GM18511 (cell line): ENCODE measurements at regions not wholly inside any gene's neighbourhood (a gene's known extent, or its start where the extent isn't known, plus 50 kb on each side); places are given as distances from the start of the nearest gene placed in this dataset.
"Not testable (repeated sequence)": the region's sequence is repeated elsewhere in the genome, so short reads cannot be mapped to it uniquely, and the experiment has no call there.

Source experiments
- ATAC-seq: cut with Tn5 transposase; IDR thresholded peaks from one replicate; pipeline ENCODE4 v1.9.1; 2021; ENCODE audit warnings: mild to moderate bottlenecking, moderate library complexity; ENCODE audit not compliant: unreplicated experiment

DNA sequence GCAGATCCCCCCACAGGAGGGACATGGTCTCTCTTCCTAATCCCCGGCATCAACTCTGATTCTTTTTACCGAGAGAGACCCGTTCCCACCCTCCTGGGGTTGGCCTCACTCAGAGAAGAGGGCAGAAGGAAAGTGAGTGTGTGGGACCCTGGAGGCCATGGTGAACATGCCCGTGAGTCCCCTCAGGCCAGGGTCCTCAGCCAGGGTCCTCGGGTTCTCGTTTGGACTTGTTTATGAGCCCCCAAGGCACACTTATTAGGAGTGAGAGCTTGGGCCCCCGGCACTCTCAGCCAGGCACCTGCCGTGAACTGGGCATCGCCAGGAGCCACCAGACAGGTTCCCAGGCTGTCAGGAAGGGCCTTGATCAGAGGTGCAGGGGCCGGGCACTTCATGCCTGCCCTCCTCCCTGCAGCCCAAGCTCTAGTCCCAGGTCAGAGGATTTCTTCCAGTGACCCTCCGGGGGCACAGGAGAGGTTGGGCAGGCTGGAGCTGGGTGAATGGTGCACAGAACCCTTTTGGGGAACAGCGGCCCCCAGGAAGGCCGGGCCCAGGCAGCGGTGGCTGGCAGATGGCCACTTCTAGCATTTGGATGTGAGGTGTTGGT, 122.6 kb downstream of the CRYAA start:
- ATAC-seq, result no peak

GRCh38 chr21:43290421-43291346, 121.9 kb downstream of the CRYAA start:
- no peak for ATAC-seq

GRCh38 chr21:43289966-43290365, 121.2 kb downstream of the CRYAA start:
- ATAC-seq, result no peak

DNA sequence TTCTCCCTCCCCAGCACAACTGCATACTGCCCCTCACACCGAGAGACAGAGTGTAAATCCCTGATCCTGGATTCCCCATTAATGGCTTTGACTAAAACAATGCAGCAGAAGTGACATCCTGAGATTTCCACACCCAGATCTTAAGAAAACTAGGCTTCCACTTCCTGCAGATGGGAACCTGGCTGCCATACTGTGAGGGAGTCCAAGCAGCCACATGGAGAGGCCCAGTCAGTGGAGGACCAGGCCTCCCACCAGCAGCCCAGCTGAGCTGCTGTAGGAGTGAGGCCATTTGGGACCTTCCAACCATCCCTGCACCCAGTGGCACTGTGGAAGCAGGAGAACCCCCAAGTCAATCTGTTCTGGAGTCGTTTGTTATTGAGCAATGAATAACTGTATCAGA, 120.6 kb downstream of the CRYAA start:
- ATAC-seq, result no peak

DNA sequence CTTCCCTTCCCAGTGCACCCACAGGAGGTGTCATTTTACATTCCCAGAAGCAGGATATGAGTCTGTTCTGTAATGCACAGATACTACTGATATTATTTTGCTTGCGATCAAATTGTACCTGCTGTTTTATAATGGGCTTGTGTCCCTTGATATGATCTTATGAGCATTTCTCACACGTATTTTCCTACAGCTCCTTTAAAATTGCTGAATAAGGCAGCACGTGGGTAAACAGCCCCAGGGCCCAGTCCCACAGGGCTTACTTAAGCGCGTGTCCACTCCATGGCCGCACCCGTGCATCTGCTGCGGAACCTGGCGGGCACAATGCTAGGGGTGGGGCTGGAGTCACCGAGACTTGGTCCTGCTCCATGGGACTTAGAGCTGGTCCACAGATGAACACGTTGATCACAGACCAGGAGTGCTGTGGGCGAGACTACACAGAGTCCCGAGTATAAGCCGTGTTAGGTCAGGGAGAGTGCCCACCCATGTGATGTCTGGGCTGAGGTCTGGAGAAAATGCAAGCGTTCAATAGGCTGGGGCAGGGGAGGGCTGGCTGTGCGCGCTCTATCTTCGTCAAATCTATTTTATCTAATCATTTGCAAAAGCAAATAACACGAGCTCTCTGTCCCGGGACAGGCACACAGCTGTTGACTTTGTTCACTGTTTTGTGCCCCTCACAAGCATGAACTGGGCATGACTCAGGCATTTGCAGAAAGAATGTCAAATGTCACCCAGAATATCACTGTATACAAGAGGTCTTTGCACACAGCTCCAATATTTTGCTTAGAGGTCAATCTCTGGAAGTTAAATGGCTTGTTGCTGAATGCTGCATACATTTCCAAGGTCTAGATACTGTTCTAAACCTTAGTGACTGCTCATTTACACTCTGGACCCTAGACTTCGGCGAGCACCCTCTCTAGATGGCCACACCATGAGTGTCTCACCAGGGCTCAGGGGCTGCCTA, 119.3 kb downstream of the CRYAA start:
- no peak for ATAC-seq

DNA sequence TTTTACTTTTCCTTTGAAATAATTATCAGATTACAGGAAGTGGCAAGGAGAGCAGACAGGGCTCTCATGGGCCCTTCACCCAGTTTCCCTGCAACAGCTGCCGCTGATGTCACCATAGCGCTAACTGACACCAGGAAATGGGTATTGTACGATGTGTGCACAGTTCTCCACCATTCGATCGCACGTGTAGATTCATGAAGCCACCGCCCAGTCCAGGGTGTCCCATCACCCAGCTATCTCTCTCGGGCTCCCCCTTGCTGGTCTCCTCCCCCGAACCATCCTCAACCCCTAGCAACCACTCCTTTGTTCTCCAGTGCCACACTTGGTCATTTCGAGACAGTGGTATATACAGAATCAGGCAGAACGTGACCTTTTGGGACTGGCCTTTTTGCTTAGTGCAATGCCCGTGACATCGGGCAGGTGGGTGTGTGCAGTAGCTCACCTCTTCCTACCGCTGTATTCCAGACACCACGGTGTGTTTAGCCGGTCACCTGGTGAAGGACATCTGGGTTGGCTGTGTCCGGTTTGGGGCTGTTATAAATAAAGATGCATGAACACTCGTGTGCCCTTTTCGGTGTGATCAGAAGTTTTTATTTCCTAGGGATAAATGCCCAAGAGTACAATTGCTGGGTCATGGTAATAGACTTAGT, 118.4 kb downstream of the CRYAA start:
- no peak for ATAC-seq

- ATAC-seq, result no peak
These were observed 117.4 kb downstream of the CRYAA start for GRCh38 chr21:43286196-43286595.

DNA sequence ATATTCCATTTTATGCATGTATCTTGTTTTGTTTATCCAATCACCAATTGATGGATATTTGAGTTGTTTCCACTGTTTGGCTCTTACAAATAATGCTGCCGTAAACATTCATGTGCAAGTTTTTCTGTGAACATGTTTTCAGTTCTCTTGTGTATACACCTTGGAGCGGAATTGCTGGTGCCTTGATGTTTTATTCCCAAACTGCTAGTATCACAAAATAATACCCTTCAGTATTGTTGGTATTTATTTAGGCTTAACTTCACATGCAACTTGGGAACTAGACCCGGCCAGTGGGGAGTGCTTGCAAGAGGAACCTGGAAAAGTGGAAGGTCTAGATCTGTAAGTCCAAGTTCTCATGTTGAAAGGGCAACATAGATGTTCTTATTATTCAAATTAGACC, 115.9 kb downstream of the CRYAA start:
- no peak for ATAC-seq

- no peak for ATAC-seq
These were observed 115.4 kb downstream of the CRYAA start for GRCh38 chr21:43284238-43284637.

DNA sequence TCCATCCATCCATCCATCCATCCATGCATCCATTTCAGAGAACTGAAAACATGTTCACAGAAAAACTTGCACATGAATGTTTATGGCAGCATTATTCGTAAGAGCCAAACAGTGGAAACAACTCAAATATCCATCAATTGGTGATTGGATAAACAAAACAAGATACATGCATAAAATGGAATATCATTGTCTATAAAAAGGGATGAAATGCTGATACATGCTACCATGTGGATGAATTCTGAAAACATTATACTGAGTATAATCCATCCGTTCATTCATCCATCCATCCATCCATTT, 115.1 kb downstream of the CRYAA start:
- not testable (repeated sequence) for ATAC-seq

DNA sequence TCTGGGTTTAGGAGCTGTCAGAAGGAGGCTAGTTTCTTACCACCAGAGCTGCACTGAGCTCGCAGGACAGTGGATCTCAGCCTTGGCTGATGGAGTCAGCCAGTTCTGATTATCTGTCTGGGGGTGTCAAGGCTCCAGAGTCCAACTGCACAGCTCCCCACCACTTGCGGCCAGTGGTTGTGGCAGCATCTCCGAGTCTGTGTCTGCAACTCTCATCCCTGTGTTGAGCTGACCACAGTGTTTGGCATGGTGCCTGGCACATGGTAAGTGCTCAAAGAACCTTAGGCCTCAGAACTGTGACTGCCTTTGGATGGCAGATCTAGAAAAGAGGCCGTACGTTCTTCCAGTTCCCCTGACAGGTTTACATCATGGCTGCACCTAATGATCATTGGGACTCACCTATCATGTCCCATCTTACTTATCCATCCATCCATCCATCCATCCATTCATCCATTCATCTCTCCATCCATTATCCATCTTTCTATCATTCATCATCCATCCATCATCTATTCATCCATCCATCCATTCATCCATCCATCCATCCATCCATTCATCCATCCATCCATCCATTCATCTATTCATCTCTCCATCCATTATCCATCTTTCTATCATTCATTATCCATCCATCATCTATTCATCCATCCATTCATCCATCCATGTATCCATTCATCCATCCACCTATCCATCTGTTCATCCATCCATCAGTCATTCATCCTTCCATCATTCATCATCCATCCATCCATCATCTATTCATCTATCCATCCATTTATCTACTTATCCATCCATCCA, 114.5 kb downstream of the CRYAA start:
- no peak for ATAC-seq

DNA sequence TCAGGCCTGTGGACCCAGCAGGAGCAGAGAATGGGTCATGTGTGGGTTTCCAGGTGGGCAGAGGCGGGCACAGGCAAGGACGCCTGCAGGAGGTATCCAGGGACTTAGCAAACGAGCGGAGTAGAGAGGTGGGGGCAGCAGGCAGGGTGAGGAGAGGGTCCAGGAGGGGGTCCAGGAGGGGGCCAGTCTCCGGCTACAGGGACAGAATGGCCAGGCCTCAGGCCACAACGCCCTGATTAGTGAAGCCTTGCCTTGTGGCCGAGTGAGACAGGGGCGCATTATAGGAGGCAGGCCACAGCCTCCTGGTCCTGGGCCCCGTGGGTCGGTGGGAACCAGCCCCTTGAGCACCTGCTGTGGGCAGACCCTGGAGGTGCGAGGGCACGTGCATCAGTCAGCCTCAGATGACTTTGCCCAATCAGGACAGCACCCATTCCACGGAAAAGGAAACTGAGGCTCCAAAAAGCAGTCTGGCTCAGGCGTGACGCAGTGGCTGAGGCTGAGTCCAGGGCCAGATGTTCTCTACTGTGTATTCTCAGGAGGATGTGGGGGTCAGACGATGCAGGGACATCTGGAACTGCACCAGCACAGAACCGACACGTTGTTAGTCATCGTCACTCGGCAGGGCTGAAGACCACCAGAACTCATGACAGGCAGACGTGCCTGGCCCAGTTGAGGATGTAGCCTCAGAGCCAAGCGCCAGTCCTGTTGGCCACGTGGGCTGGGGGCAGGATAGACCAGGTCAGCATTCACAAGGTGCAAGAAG, 113.7 kb downstream of the CRYAA start:
- no peak for ATAC-seq

DNA sequence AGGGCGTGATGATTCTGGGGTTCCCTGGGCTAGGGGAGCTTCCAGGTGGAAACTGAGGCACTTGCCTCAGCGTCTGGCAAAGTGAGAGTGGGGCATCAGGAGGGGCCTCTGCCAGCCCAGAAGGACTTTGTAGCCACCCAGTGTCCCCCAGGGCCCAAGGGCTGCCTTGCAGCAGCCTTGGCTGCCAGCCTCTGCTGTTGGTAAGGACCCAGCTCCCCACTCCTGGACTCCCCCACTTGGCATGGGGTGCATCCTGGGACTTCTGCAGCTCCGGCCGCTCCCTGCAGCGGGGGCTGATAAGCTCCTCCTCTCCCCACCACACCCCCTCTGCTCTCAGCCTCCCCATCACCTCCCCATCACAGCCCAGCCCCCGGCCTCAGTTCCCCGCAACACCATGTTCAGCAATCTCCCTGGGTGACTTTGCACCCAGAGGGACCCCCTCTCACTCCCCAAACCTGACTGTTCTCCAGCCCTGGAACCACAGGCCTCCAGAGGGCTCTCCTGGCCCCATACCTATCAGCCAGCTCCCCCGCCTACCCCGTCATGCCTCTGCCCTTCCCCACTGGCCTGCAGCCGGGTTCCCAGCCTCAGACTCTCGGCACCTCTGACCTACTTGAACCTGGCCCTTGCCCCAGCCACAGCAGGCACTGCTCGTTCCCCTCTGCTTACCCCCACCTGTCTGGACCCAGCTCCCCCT, 113.0 kb downstream of the CRYAA start:
- no peak for ATAC-seq

DNA sequence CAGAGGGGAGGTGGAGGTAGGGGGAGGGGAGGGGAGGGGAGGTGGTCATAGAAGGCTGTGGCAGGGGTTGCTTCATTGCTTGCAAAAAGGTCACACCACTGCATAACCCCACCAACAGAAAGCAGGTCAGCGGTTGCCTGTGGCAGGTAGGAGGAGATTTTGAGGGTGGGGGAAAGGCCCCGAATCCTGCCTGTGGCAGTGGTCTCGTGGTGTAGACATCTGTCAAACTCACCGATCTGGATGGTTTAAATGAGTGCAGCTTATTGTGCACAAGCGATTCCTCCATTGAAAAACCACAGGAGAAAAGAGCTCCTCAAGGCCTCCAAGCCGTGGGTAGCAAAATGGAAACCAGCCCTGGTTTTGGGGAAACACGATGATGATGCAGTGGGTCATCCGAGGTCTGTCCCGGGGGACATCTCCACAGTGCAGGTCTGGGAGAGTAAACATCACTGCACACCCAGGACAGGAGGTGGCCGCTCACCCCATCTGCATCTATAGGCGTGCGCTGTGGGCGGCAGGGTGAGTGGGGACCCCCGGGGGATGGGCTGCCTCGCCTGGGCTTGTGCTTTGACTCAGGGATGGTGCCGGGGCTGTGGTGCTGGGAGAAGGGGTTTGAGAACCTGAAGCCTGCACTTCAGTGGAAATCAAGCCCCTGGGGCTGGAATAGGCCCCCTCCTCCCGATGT, 112.3 kb downstream of the CRYAA start:
- ATAC-seq, result no peak

GRCh38 chr21:43279578-43279894, 110.7 kb downstream of the CRYAA start:
- ATAC-seq, result no peak

- ATAC-seq, result no peak
These were observed 110.2 kb downstream of the CRYAA start for GRCh38 chr21:43278766-43279577.

- ATAC-seq, result no peak
These were observed 109.6 kb downstream of the CRYAA start for GRCh38 chr21:43278359-43278758.
